ENCODE measurements at regions not wholly inside any gene's neighbourhood (a gene's known extent, or its start where the extent isn't known, plus 50 kb on each side); places are given as distances from the start of the nearest gene placed in this dataset.
"Not testable (repeated sequence)": the region's sequence is repeated elsewhere in the genome, so short reads cannot be mapped to it uniquely, and the experiment has no call there.

DNA sequence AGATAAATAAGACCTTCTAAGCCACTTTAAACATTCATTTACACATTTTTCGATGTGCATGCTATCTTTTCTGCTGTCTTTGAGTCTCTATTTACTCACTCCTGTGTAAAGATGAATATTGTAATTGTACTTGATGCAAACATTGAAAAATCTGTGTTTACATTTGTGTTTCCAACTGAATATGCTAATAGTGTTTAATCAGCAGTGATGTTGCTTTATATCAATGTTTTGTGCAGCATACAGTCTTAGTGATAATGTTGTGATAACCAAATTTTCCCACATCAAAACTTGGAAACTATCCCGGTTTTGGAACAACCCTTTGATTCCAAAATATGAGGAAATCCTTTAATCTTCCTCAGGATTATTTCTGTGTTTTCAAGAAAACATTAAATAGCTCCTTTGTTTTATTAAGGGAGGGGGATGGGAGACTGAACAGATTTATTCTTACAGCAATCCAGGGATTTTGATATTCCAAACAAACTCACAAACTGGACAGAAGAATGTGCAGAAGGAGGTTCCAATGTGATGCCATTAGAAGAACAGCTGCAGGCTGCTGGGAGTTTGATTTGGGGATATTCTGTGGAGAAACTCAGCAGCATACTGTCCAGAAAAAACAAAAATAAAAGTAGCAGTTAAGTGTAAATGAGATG is 248.0 kb downstream of the S1PR1 start:
- DNase-seq = no peak

DNA sequence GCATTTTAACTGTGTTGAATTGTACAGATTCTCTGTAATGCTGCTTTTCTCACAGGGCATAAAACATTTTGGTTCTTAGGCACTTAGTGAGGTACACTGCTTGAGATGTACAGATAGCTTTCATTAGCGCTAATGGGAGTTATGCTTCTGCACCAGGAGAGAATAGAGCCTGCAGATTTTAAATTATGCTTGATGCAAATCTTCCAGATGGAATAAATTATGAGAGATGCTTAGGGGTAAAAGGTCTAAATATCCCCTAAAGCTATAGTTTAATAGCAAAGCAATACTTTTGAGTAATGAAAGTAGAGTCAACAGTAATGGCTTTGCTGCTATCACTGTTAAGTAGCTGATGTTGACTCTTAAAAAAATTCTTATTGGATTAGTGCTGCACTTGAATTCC is 248.9 kb downstream of the S1PR1 start:
- DNase-seq = no peak

DNA sequence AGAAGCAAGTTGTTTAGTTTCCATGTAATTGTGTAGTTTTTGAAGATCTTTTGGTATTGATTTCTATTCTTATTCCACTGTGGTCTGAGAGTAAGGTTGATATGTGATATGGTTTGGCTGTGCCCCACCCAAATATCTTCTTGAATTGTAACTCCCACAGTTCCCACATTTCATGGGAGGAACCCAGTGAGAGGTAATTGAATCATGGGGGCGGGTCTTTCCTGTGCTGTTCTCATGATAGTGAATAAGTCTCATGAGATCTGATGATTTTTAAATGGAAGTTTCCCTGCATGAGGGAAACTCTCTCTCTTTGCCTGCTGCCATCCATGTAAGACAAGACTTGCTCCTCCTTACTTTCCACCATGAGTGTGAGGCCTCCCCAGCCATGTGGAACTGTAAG is 255.3 kb downstream of the S1PR1 start:
- not testable (repeated sequence) for DNase-seq

DNA sequence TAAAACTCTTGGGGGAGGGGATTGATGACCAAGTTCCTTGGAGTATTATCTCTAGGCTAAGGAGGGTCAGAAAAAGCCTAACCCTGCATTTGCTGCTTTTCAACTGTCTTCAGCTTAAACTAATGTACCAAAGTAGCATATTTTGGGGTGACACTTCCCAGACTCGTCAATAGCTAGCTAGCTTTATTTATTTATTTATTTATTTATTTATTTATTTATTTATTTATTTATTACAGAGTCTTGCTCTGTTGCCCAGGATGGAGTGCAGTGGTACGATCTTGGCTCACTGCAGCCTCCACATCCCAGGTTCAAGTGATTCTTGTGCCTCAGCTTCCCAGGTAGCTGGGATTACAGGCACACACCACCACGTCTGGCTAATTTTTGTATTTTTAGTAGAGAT is 257.1 kb downstream of the S1PR1 start:
- not testable (repeated sequence) for DNase-seq

DNA sequence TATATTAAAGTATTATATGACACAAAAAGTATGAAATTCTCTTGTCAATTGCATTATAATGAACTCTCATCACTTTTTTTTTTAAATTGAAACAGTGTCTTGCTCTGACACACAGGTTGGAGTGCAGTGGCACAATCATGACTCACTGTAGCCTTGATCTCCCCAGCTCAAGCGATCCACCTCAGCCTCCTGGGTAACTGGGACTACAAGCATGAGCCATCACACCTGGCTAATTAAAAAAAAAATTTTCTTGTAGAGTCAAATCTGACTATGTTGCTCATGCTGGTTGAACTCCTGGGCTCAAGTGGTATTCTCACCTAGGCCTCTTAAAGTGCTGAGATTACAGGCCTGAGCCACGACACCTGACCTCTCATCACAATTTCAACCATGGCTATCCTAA is 259.3 kb downstream of the S1PR1 start:
- no peak for DNase-seq

DNA sequence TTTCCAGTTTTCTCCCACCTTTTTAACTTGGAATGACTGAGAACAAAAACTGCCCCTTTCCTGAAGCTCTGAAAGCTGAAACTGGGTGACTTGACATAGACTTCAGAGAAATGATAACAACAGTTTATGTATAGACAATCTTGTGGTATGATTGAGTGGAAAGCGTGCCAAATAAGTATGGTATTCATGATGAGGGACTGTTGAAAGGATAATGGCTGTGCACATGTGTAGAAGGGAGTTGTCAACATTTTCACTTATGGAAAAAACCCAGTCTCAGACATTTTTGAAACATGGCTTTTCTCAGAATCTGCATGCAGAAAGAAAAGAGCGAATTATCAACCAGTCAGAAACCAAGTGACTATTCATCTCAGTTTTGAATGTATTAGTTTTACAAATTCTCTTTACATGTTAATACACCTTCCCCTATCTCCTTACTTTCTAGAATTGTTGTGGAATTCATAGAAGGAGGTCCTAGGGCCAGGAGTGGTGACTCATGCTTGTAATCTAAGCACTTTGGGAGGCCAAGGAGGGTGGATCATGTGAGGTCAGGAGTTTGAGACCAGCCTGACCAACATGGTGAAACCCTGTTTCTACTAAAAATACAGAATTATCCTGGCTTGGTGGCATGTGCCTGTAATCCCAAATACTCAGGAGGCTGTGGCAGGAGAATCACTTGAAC is 261.2 kb downstream of the S1PR1 start:
- no peak for DNase-seq

DNA sequence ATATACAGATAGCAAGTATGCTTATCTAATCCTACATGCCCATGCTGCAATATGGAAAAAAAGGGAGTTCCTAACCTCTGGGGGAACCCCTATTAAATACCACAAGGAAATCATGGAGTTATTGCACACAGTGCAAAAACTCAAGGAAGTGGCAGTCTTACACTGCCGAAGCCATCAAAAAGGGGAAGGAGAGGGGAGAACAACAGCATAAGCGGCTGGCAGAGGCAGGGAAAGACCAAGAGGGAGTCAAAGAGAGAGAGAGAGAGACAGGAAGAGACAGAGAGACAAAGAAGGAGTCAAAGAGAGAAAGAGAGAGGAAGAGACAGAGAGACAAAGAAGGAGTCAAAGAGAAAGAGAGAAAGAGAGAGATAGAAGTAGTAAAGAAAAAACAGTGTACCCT is 267.3 kb downstream of the S1PR1 start:
- DNase-seq = not testable (repeated sequence)

DNA sequence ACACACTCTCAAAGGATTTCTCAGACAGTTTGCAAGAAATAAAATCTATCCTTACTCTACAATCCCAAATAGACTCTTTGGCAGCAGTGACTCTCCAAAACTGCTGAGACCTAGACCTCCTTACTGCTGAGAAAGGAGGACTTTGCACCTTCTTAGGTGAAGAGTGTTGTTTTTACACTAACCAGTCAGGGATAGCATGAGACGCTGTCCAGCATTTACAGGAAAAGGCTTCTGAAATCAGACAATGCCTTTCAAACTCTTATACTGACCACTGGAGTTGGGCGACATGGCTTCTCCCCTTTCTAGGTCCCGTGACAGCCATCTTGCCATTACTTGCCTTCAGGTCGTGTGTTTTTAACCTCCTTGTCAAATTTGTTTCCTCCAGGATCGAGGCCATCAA is 268.4 kb downstream of the S1PR1 start:
- DNase-seq = not testable (repeated sequence)

DNA sequence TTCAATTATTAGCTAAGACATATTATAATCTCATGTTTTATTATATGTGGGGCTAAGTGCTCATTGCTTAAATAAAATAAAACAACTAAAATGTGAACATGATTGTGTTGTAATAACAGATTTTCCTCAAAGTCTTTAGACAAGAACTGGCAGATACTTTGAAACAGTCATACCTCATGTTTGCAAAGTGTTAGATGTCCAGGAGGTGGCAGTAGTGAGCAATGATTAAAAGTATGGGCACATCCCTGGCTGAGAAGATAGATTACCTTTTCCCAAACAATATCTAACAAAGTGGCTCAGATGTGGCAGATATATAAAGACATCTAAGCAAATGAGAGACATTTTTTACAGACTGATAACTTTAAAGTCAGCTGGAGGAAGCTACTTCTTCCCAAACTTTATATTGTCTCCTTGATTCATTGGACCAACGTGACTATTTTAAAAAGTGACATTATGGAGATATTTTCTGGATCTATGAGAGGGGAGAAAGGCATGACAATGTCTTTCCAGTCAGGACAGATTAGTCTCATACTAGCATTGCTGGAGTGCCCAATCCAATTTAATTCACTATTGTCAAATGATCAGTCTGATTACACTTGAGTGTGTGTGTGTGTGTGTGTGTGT is 269.8 kb downstream of the S1PR1 start:
- DNase-seq = peak; percentile 49

DNA sequence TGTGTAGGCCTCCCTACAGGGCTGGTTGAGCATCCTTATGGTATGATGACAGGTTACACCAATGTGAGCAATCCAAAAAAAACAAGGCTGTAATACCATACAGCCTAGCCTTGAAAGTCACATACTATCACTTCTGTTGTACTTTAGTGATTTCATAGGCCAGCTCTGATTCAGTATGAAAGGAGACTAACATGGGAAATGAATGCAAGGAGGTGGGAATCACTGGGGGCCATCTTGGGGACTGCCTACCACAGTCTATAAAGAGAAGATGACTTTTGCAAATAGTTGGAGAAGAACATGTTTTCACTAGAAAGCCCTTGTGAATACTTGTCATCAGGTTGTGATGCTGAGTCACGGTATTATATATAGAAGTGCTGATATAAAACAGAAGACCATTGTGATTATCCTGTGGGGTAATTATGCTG is 270.7 kb downstream of the S1PR1 start:
- peak; percentile 75 for DNase-seq

DNA sequence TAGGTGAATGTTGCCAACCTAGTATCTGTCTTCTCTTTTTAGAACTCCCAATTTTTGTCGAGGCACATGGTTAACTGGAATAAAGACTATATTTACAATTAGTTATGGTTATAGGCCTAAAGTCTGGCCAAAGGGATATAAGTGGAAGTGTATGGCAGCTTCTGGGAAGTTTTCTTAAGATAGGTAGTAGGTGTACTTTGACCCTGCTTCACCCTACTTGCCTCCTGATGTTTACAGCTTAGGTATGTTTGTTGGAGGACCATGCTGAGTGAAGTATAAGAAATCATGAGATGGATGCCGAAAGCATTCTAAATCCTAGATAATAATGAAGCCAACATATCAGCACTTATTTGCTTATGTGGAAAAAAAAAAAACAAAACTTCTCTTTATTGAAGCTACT is 272.1 kb downstream of the S1PR1 start:
- no peak for DNase-seq

DNA sequence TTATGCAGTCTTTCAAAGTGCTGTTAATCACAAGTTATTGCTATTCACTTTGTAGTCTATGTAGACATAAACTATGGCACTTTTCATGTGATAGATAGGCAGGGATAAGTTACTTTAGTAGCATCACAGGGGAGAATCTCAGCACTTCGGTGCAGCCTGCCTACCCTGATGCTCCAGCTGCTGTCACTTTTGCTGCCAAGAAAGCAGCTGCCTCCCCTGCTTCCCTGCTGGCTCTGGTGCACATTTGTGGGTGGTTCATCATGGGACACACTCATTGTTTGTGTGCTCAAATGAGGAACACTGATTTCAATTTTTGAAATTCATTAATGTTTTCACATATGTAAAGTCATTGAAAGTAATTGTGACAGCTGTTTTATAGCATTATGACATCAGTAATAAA is 272.6 kb downstream of the S1PR1 start:
- DNase-seq = no peak

DNA sequence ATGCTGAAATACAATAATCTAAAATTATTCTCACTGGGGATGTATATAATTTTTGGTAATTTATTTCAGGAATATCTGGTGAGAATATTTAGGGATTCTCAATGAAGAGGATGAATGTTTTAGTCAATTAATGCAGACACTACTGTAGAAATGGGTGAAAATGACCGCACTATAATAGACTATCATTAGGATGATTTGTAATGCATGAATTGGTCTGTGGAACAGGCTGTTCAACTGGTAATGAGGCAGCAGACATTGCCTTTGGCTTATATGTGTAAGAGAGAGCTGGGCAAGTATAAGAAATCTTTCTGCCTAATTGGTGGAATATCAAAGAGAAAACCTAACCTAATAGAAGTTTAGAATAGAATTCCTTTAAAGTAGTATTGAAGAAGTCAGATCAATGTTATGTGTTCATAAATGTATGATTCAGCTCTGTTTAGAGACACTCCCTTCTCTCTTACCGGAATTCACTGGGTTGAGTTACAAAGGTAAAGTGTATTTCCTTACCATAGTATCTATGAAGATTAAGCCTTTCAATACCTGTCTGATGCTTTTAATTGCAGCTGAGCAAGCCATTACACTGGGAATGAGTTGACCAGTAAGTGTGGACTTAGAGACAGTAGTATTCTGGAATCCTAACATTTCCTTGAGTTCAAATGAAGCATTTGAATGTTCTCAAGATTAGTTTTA is 274.5 kb downstream of the S1PR1 start:
- no peak for DNase-seq

DNA sequence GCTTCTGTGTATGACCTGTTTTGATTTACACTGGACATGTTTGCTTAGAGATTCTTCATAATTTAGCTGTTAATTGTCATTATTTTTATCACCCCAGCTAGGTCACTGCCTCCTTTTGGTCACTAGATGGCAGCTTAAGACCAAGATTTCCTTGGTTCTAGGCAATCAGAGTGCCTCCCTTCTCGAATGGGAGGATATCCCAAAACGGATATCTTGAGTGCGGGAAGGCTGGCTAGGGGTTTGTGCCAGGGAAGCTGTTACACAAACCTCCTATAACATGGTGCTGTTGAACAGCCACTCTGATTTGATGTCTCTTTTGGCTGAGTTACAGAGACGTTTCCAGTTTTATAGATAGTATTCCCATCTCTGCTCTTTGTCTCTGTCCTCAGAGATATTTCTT is 283.5 kb downstream of the S1PR1 start:
- peak; percentile 53 for DNase-seq

DNA sequence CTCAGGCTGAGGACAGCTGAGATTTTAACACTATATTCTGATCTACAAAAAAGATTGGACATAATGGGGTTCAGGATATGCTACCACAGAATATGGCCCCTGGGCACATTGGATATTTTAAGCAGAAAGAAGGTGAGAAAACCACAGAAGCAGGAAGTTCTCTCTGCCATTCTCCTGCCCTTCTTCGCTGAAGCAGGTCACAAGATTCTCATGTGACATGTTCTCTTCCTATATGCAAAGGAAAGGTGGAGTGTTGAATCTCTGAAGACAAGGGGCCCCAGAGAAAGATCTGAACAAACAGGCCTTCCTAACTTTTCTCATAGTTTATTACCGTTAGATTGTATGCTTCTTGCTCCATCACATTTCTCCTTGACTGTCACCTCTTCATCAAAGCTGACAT is 285.7 kb downstream of the S1PR1 start:
- no peak for DNase-seq

DNA sequence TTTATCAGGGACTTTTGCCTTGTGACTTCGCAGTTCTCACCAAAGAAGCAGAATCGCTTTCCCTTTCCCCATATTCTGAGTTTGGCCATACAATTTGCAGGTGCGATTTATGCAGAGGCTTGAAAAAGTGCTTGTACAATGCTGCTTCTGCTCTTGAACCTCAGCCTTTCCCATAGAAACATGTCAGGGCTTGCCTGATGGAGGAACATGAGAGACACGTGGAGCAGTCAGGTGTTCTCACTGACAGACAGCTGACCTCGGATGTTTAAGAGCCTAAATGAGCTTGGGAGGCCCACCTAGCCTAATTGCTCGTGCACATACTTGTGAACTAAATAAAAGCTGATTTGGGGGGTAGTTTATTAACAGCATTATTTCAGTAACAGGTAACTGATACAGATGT is 290.0 kb downstream of the S1PR1 start:
- no peak for DNase-seq

DNA sequence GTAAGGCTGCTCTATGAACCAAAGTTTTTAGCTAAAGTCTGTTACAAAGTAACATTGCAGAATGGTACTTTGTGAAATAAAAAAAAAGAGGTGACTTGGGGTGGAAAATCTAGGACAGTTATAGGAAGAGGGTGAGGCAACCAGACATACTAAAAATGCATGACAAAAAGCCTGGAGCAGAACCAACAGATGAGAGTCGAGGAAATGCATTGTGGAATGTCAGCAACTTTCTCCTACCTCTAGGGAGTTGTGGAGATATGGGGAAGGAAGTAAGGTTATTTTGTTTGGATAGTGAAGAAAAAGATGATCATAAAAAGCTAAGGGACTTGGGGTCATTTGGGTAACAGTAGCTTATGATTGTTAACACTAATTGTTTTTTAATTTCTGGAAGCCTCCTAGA is 295.6 kb downstream of the S1PR1 start:
- peak; percentile 5 for DNase-seq

DNA sequence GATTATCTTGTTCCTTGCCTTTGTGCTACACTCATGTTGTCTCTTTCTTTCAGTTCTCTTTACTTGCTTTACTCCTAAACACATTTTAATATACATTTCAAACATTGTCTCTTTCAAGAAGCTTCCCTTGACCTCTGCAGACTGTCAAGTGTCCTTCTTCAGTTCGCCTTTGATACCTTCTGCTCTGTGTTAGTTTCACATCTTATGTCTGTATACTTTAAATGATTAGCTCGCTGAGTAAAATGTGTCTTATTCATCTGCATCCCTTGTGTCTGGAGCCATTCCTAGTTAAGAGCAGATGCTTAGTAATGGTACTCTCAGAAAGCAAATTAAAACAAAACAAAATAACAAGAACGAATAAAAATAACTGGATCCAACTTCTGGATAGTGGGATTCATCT is 303.3 kb downstream of the S1PR1 start:
- DNase-seq = no peak

DNA sequence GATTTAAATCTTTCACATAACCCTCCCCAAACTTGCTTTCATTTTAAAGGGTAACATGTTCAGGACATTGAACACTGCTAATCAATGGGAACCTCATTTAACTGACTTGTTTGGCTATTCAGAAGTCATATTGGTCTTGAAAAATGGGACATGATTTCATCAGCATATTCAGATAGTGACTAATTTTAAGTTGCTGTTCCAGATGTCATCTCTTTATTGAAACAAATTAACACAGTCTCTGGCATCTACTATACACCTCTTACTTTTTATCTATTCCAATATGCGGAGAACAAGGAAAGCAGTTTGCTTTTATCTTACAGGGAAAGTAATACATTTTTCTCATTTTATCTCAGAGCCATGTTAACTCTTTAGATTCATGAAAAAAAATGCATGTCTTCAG is 310.1 kb downstream of the S1PR1 start:
- DNase-seq = no peak

DNA sequence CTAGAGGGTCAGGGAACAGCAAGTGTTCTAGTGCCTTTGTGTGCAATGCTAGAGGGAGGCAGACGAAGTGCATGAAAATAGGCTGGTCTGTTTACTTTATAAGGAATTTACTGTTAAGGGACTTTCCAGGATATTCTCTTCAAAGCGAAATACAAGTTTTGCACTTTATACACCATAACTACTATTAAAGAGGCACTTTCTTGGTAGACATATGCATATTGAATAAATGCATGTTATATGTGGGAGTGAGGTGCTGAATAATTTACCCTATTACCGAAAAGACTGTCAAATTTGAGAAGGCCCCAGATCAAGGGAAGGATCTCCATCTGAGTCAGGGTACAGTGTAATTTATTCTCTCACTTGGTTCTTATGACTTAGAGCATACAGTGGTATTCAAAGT is 310.5 kb downstream of the S1PR1 start:
- no peak for DNase-seq

DNA sequence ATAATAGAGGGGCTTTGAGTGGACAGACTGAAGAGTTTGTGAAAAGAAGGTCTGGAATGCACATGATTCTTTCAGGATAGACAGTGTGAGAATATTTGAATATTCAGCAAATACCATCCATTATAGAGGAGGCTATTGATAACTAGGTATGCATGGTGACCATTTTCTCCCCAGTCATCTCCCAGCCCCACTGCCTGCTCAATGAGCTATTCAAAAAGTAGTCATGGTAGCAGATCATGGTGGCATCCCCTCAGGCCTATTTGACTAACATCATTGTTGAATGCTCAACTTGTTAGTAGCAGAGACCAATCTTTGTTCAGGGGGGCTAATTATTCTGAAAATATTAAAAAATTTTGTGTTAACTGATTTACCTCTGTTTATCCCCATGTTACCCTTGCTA is 311.6 kb downstream of the S1PR1 start:
- no peak for DNase-seq

DNA sequence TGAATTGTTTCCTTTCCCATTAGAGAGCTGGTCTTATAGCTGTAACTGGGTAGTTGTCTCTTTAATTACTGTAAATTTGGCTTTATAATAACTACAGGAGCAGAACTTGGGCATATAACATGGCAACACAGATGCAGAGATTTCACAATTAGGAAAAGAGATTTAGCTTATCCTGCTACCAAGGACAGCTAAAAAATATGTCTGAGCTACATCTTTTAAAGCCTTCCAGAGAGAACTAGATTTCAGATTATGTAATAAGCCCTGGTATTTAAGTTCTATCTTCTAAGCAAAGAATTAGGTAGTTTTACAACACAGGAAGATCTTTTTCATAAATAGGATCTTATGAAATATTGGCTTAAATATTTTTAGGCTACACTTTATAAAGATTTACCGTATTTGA is 313.8 kb downstream of the S1PR1 start:
- no peak for DNase-seq

DNA sequence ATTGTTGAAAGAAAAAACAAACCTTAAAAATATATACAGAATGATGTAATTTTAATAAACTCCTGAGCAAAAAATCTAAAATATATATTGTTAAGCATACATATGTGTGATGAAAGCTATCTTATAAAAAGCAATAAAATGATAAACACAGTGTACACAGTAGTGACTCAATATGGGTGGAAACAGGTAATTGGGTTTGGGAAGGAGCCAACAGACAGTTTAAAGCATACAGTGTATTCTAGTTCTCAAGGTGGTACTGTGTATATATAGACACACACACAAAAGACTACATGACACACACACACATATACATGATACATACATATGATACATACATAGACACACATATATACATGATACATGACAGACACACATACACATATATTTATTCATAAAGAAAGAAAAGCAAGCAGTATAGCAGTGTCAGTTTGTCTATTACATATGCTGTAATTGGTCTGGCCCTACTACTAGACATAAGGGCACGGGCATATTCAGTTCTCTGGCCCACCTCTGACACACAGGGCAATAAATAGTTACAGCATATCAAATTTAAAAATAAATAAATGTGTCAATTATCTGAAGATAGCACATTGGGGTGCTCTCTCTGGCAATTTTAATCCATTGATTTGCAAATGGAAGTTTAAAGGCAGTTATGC is 330.2 kb downstream of the S1PR1 start:
- no peak for DNase-seq

Data from fibroblast of skin of back (primary cell).